Esophagus (tissue), 2 donors: ENCODE measurements at regions not wholly inside any gene's neighbourhood (a gene's known extent, or its start where the extent isn't known, plus 50 kb on each side); places are given as distances from the start of the nearest gene placed in this dataset.
A peak's percentile ranks its signal among the peaks of the same experiment; 100 is the strongest.

ENCODE experiments used
- H3K27ac ChIP-seq, 2 donors: one replicate each; pipeline ENCODE4 v1.5.1; 2013; ENCODE audit warnings: low read depth in 2 of 2, mild to moderate bottlenecking in 2 of 2, inconsistent platforms in 1 of 2, low read length in 1 of 2, moderate library complexity in 1 of 2
- H3K27me3 ChIP-seq, 2 donors: one replicate each; pipeline ENCODE4 v1.6.1; 2013; ENCODE audit warnings: low read length in 2 of 2, control low read depth in 1 of 2, mild to moderate bottlenecking in 1 of 2; ENCODE audit not compliant: insufficient read depth in 2 of 2, control insufficient read depth in 1 of 2
- H3K36me3 ChIP-seq, 2 donors: one replicate each; pipeline ENCODE4 v1.6.1; 2013; ENCODE audit warnings: low read length in 1 of 2; ENCODE audit not compliant: control insufficient read depth in 2 of 2, insufficient read depth in 2 of 2
- H3K4me1 ChIP-seq, 2 donors: one replicate each; pipeline ENCODE4 v1.6.1; 2013; ENCODE audit warnings: low read length in 1 of 2; ENCODE audit not compliant: control insufficient read depth in 2 of 2, insufficient read depth in 2 of 2
- H3K4me3 ChIP-seq, 2 donors: one replicate each; pipeline ENCODE4 v1.5.1; 2013; ENCODE audit warnings: low read length in 2 of 2, mild to moderate bottlenecking in 2 of 2, low read depth in 1 of 2, moderate library complexity in 1 of 2
- H3K9me3 ChIP-seq, 2 donors: one replicate each; pipeline ENCODE4 v1.6.1; 2013; ENCODE audit warnings: mild to moderate bottlenecking in 2 of 2, low read depth in 1 of 2, low read length in 1 of 2, moderate library complexity in 1 of 2; ENCODE audit not compliant: control insufficient read depth in 2 of 2, insufficient read depth in 1 of 2
- WGBS, 2 donors: extraction: QIAGEN DNeasy Blood & Tissue Kit; methylation state at CpG; one replicate each; pipeline ENCODE4 v1.1.7; 2013; 5-methylcytosine and 5-hydroxymethylcytosine counted together
- donor health status: healthy with polysubstance abuse.
- donor health status: Bipolar disorder and iron deficiency.

GRCh38 chr6:4304927-4305455 lies 169.6 kb upstream of the ECI2 start:
- Histone ChIP-seq H3K4me1 (no peaks in the 10 kb centered on the region), H3K36me3 (no peaks in the 10 kb centered on the region), H3K4me3 (no peak overlapping the region), H3K9me3 (no peaks in the 10 kb centered on the region), H3K27me3 (no peaks in the 10 kb centered on the region), H3K27ac (no peak overlapping the region)

GRCh38 chr6:4303638-4304037 lies 168.3 kb upstream of the ECI2 start:
- Histone ChIP-seq H3K4me3 (no peak overlapping the region), H3K27me3 (no peaks in the 10 kb centered on the region), H3K27ac (no peak overlapping the region), H3K9me3 (no peaks in the 10 kb centered on the region), H3K4me1 (no peaks in the 10 kb centered on the region), H3K36me3 (no peaks in the 10 kb centered on the region)
- WGBS, 2 donors = 75 to 88% methylated on average over 1 of the region's 1 CpG

- Histone ChIP-seq H3K4me1 (no peaks in the 10 kb centered on the region), H3K4me3 (no peak overlapping the region), H3K27me3 (no peaks in the 10 kb centered on the region), H3K27ac (no peak overlapping the region), H3K9me3 (peaks cover 0 to 3% of the 10 kb centered on the region in 2 donors), H3K36me3 (no peaks in the 10 kb centered on the region)
- WGBS, 2 donors = 92 to 95% methylated on average over 2 of the region's 2 CpGs
Observed at GRCh38 chr6:4302524-4302923, 167.1 kb upstream of the ECI2 start.

- H3K27ac ChIP-seq = no peak overlapping the region
- no peaks in the 10 kb centered on the region for H3K4me1 ChIP-seq
- H3K27me3 ChIP-seq = no peaks in the 10 kb centered on the region
- no peaks in the 10 kb centered on the region for H3K36me3 ChIP-seq
- peaks cover 0 to 4% of the 10 kb centered on the region in 2 donors for H3K9me3 ChIP-seq
- H3K4me3 ChIP-seq = no peak overlapping the region
- WGBS, 2 donors = 58 to 71% methylated on average over 2 of the region's 2 CpGs
Observed at GRCh38 chr6:4301871-4302270, 166.5 kb upstream of the ECI2 start.

- Histone ChIP-seq H3K27me3 (no peaks in the 10 kb centered on the region), H3K4me3 (no peak overlapping the region), H3K27ac (no peak overlapping the region), H3K9me3 (peaks cover 0 to 4% of the 10 kb centered on the region in 2 donors), H3K36me3 (no peaks in the 10 kb centered on the region), H3K4me1 (no peaks in the 10 kb centered on the region)
- WGBS, 2 donors = 87 to 90% methylated on average over 5 of the region's 5 CpGs
Observed at GRCh38 chr6:4300917-4301316, 165.5 kb upstream of the ECI2 start.

- WGBS, 2 donors = 53 to 58% methylated on average over 4 of the region's 4 CpGs
- Histone ChIP-seq H3K9me3 (peaks cover 0 to 4% of the 10 kb centered on the region in 2 donors), H3K4me3 (no peak overlapping the region), H3K27ac (peak overlapping the region in 1 of 2 donors; percentile 38), H3K36me3 (no peaks in the 10 kb centered on the region), H3K27me3 (no peaks in the 10 kb centered on the region), H3K4me1 (peaks cover 0 to 9% of the 10 kb centered on the region in 2 donors)
Observed at GRCh38 chr6:4299476-4299875, 164.1 kb upstream of the ECI2 start.

- Histone ChIP-seq H3K36me3 (no peaks in the 10 kb centered on the region), H3K4me3 (no peak overlapping the region), H3K4me1 (peaks cover 0 to 9% of the 10 kb centered on the region in 2 donors), H3K9me3 (peaks cover 0 to 4% of the 10 kb centered on the region in 2 donors), H3K27me3 (no peaks in the 10 kb centered on the region), H3K27ac (no peak overlapping the region)
- 87 to 95% methylated on average over 7 of the region's 7 CpGs for WGBS, 2 donors
Observed at GRCh38 chr6:4297348-4297747, 162.0 kb upstream of the ECI2 start.

GRCh38 chr6:4296552-4296951 lies 161.2 kb upstream of the ECI2 start:
- no peaks in the 10 kb centered on the region for H3K27me3 ChIP-seq
- no peak overlapping the region for H3K27ac ChIP-seq
- no peak overlapping the region for H3K4me3 ChIP-seq
- 81 to 84% methylated on average over 3 of the region's 3 CpGs for WGBS, 2 donors
- peaks cover 2 to 12% of the 10 kb centered on the region in 2 donors for H3K4me1 ChIP-seq
- H3K36me3 ChIP-seq = no peaks in the 10 kb centered on the region
- H3K9me3 ChIP-seq = peaks cover 0 to 4% of the 10 kb centered on the region in 2 donors

- peaks cover 2 to 12% of the 10 kb centered on the region in 2 donors for H3K4me1 ChIP-seq
- WGBS, 2 donors = 28 to 36% methylated on average over 2 of the region's 2 CpGs
Observed at GRCh38 chr6:4295783-4296155, 160.4 kb upstream of the ECI2 start.

GRCh38 chr6:4295058-4295782 lies 159.8 kb upstream of the ECI2 start:
- Histone ChIP-seq H3K27me3 (no peaks in the 10 kb centered on the region), H3K4me1 (peaks cover 2 to 12% of the 10 kb centered on the region in 2 donors), H3K4me3 (no peak overlapping the region), H3K27ac (no peak overlapping the region), H3K36me3 (no peaks in the 10 kb centered on the region), H3K9me3 (peaks cover 0 to 4% of the 10 kb centered on the region in 2 donors)
- WGBS, 2 donors = 88 to 91% methylated on average over 10 of the region's 10 CpGs

More at GRCh38 chr6:4295783-4296155, 160.4 kb upstream of the ECI2 start:
- no peak overlapping the region for H3K27ac ChIP-seq
- H3K4me3 ChIP-seq = no peak overlapping the region
- H3K36me3 ChIP-seq = no peaks in the 10 kb centered on the region
- peaks cover 0 to 4% of the 10 kb centered on the region in 2 donors for H3K9me3 ChIP-seq
- no peaks in the 10 kb centered on the region for H3K27me3 ChIP-seq
